ENCODE measurements at regions not wholly inside any gene's neighbourhood (a gene's known extent, or its start where the extent isn't known, plus 50 kb on each side); places are given as distances from the start of the nearest gene placed in this dataset.

- Mint-ChIP-seq H3K9me3 (ENCODE audit: unreplicated experiment) (peaks cover 4% of the 10 kb centered on the region), H3K4me3 (ENCODE audit: unreplicated experiment) (no peak overlapping the region), H3K36me3 (ENCODE audit: low read depth, unreplicated experiment) (no peaks in the 10 kb centered on the region), H3K27ac (ENCODE audit: unreplicated experiment) (no peak overlapping the region), H3K27me3 (ENCODE audit: low read depth, unreplicated experiment) (peaks cover 9% of the 10 kb centered on the region), H3K4me1 (ENCODE audit: low read depth, unreplicated experiment) (no peaks in the 10 kb centered on the region)
- Histone ChIP-seq H3K9me3 (ENCODE audit: insufficient read depth, low read depth, low read length) (no peaks in the 10 kb centered on the region), H4K20me1 (ENCODE audit: insufficient read depth, low read length) (no peaks in the 10 kb centered on the region), H3K27me3 (ENCODE audit: insufficient read depth, low read length) (no peaks in the 10 kb centered on the region), H3K27ac (ENCODE audit: low read depth, low read length) (no peak overlapping the region), H3K79me2 (ENCODE audit: insufficient read depth, low read length) (no peaks in the 10 kb centered on the region), H3K4me3 (ENCODE audit: insufficient read depth, low read depth, low read length) (no peak overlapping the region), H2AFZ (ENCODE audit: low read depth, low read length) (no peak overlapping the region), H3K36me3 (ENCODE audit: insufficient read depth, low read length) (no peaks in the 10 kb centered on the region), H3K4me2 (ENCODE audit: low read length) (no peak overlapping the region), H3K4me1 (ENCODE audit: insufficient read depth, low read length) (no peaks in the 10 kb centered on the region), H3K9ac (ENCODE audit: low read length) (no peak overlapping the region)
- no peak for TF ChIP-seq EZH2 (IDR thresholded peaks at IDR 0.05; ENCODE audit: insufficient read depth, low read length)
- TF ChIP-seq, protein P1, sequence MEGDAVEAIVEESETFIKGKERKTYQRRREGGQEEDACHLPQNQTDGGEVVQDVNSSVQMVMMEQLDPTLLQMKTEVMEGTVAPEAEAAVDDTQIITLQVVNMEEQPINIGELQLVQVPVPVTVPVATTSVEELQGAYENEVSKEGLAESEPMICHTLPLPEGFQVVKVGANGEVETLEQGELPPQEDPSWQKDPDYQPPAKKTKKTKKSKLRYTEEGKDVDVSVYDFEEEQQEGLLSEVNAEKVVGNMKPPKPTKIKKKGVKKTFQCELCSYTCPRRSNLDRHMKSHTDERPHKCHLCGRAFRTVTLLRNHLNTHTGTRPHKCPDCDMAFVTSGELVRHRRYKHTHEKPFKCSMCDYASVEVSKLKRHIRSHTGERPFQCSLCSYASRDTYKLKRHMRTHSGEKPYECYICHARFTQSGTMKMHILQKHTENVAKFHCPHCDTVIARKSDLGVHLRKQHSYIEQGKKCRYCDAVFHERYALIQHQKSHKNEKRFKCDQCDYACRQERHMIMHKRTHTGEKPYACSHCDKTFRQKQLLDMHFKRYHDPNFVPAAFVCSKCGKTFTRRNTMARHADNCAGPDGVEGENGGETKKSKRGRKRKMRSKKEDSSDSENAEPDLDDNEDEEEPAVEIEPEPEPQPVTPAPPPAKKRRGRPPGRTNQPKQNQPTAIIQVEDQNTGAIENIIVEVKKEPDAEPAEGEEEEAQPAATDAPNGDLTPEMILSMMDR (IDR thresholded peaks at IDR 0.05; ENCODE audit: insufficient read depth, low read depth, low read length) = no peak
- no peak for FAIRE-seq
- DNase-seq (ENCODE audit: low read depth) = peak; percentile 56
These were observed 125.8 kb upstream of the CYP1B1 start for GRCh38 chr2:38201784-38202183.

- Mint-ChIP-seq H3K4me1 (ENCODE audit: low read depth, unreplicated experiment) (no peaks in the 10 kb centered on the region), H3K9me3 (ENCODE audit: unreplicated experiment) (peaks cover 4% of the 10 kb centered on the region), H3K27me3 (ENCODE audit: low read depth, unreplicated experiment) (peaks cover 9% of the 10 kb centered on the region), H3K27ac (ENCODE audit: unreplicated experiment) (no peak overlapping the region), H3K4me3 (ENCODE audit: unreplicated experiment) (no peak overlapping the region), H3K36me3 (ENCODE audit: low read depth, unreplicated experiment) (no peaks in the 10 kb centered on the region)
- no peak for DNase-seq (ENCODE audit: low read depth)
- Histone ChIP-seq H3K79me2 (ENCODE audit: insufficient read depth, low read length) (no peaks in the 10 kb centered on the region), H2AFZ (ENCODE audit: low read depth, low read length) (no peak overlapping the region), H4K20me1 (ENCODE audit: insufficient read depth, low read length) (no peaks in the 10 kb centered on the region), H3K27ac (ENCODE audit: low read depth, low read length) (no peak overlapping the region), H3K4me1 (ENCODE audit: insufficient read depth, low read length) (no peaks in the 10 kb centered on the region), H3K4me2 (ENCODE audit: low read length) (no peak overlapping the region), H3K27me3 (ENCODE audit: insufficient read depth, low read length) (no peaks in the 10 kb centered on the region), H3K4me3 (ENCODE audit: insufficient read depth, low read depth, low read length) (no peak overlapping the region), H3K36me3 (ENCODE audit: insufficient read depth, low read length) (no peaks in the 10 kb centered on the region), H3K9me3 (ENCODE audit: insufficient read depth, low read depth, low read length) (no peaks in the 10 kb centered on the region), H3K9ac (ENCODE audit: low read length) (no peak overlapping the region)
- FAIRE-seq = no peak
- no peak for TF ChIP-seq EZH2 (IDR thresholded peaks at IDR 0.05; ENCODE audit: insufficient read depth, low read length)
- TF ChIP-seq, protein P1 (IDR thresholded peaks at IDR 0.05; ENCODE audit: insufficient read depth, low read depth, low read length) = no peak
These were observed 124.6 kb upstream of the CYP1B1 start for GRCh38 chr2:38200598-38200997.

DNA sequence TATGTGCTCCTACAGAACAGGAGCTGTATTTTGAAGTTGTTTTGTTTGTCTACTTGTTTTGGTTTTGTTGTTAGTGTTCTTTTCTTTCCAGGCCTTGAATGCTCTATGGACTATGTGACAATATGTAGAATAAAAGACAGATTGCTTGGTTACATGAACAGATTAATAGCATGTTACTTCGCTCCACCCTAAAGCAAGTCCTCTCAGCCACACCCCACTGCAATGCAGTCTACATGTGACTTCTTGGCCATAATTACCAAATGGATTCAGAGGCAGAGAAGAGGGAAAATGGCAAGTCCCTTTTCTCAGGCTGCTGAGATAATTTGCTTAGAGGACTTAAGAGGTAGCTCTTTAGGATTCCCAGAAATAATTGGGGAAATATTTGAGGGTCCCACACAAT, 123.2 kb upstream of the CYP1B1 start:
- Histone ChIP-seq H3K27ac (ENCODE audit: low read depth, low read length) (no peak overlapping the region), H4K20me1 (ENCODE audit: insufficient read depth, low read length) (no peaks in the 10 kb centered on the region), H2AFZ (ENCODE audit: low read depth, low read length) (no peak overlapping the region), H3K36me3 (ENCODE audit: insufficient read depth, low read length) (no peaks in the 10 kb centered on the region), H3K79me2 (ENCODE audit: insufficient read depth, low read length) (no peaks in the 10 kb centered on the region), H3K4me3 (ENCODE audit: insufficient read depth, low read depth, low read length) (no peak overlapping the region), H3K27me3 (ENCODE audit: insufficient read depth, low read length) (no peaks in the 10 kb centered on the region), H3K4me2 (ENCODE audit: low read length) (no peak overlapping the region), H3K9me3 (ENCODE audit: insufficient read depth, low read depth, low read length) (no peaks in the 10 kb centered on the region), H3K9ac (ENCODE audit: low read length) (no peak overlapping the region), H3K4me1 (ENCODE audit: insufficient read depth, low read length) (no peaks in the 10 kb centered on the region)
- Mint-ChIP-seq H3K4me3 (ENCODE audit: unreplicated experiment) (no peak overlapping the region), H3K27ac (ENCODE audit: unreplicated experiment) (no peak overlapping the region), H3K36me3 (ENCODE audit: low read depth, unreplicated experiment) (no peaks in the 10 kb centered on the region), H3K9me3 (ENCODE audit: unreplicated experiment) (peaks cover 2% of the 10 kb centered on the region), H3K27me3 (ENCODE audit: low read depth, unreplicated experiment) (peaks cover 9% of the 10 kb centered on the region), H3K4me1 (ENCODE audit: low read depth, unreplicated experiment) (peaks cover 9% of the 10 kb centered on the region)
- FAIRE-seq (no peak), DNase-seq (ENCODE audit: low read depth) (no peak)
- TF ChIP-seq EZH2 (IDR thresholded peaks at IDR 0.05; ENCODE audit: insufficient read depth, low read length) = no peak
- TF ChIP-seq, protein P1 (IDR thresholded peaks at IDR 0.05; ENCODE audit: insufficient read depth, low read depth, low read length) = no peak
